ENCODE measurements at regions not wholly inside any gene's neighbourhood (a gene's known extent, or its start where the extent isn't known, plus 50 kb on each side); places are given as distances from the start of the nearest gene placed in this dataset.

- TF ChIP-seq REST (IDR thresholded peaks at IDR 0.05) (no peak), CTCF (IDR thresholded peaks at IDR 0.05; ENCODE audit: low read depth, low read length, missing input control) (no peak), TAF1 (conservative IDR thresholded peaks at IDR 0.05) (no peak)
Measured at GRCh38 chr6:23448281-23448680, 677.7 kb upstream of the NRSN1 start (continued).

- H3K9ac ChIP-seq (ENCODE audit: low read depth in 1 of 2, low read length in 2 of 2): no peak overlapping the region
- H3K36me3 ChIP-seq (ENCODE audit: control insufficient read depth in 4 of 4, insufficient read depth in 3 of 4, low read depth in 1 of 4, low read length in 3 of 4): no peaks in the 10 kb centered on the region
- H3K27me3 ChIP-seq (ENCODE audit: control insufficient read depth in 4 of 4, insufficient read depth in 4 of 4, low read length in 3 of 4): no peaks in the 10 kb centered on the region
- no peaks in the 10 kb centered on the region for H3K4me1 ChIP-seq (ENCODE audit: control insufficient read depth in 4 of 4, insufficient read depth in 4 of 4, low read length in 3 of 4)
- no peaks in the 10 kb centered on the region for H3K9me3 ChIP-seq (ENCODE audit: control insufficient read depth in 4 of 4, low read length in 3 of 4)
- no peak overlapping the region for H3K4me3 ChIP-seq (ENCODE audit: low read depth in 1 of 3, low read length in 3 of 3)
- H3K27ac ChIP-seq (ENCODE audit: low read depth in 1 of 2, low read length in 2 of 2): no peak overlapping the region
- 79% methylated on average over 5 of the region's 5 CpGs for WGBS
- no peak for DNase-seq (ENCODE audit: low spot score)
- no peak for TF ChIP-seq TAF1 (conservative IDR thresholded peaks at IDR 0.05)
- no peak for TF ChIP-seq YY1 (IDR thresholded peaks at IDR 0.05)
- TF ChIP-seq EGR1 (IDR thresholded peaks at IDR 0.05; ENCODE audit: low read depth in 2 of 2): no peak
- no peak for TF ChIP-seq HNF4G (IDR thresholded peaks at IDR 0.05)
- TF ChIP-seq RXRA (IDR thresholded peaks at IDR 0.05): no peak
- no peak for TF ChIP-seq JUND (IDR thresholded peaks at IDR 0.05)
- no peak for TF ChIP-seq FOXA2 (IDR thresholded peaks at IDR 0.05)
- TF ChIP-seq ZBTB33 (IDR thresholded peaks at IDR 0.05): no peak
- TF ChIP-seq CTCF (IDR thresholded peaks at IDR 0.05; ENCODE audit: low read depth, low read length, missing input control): no peak
- no peak for TF ChIP-seq NR2F2 (IDR thresholded peaks at IDR 0.05)
- TF ChIP-seq ATF3 (IDR thresholded peaks at IDR 0.05): no peak
- TF ChIP-seq HNF4A (conservative IDR thresholded peaks at IDR 0.05): no peak
- TF ChIP-seq REST (IDR thresholded peaks at IDR 0.05): no peak
- TF ChIP-seq FOXA1 (IDR thresholded peaks at IDR 0.05): no peak
- TF ChIP-seq GABPA (IDR thresholded peaks at IDR 0.05 in 1 of 2, conservative IDR thresholded peaks at IDR 0.05 in 1 of 2): no peak
- TF ChIP-seq SP1 (IDR thresholded peaks at IDR 0.05): no peak
Measured at GRCh38 chr6:23454080-23454976, 671.7 kb upstream of the NRSN1 start.
